ENCODE measurements at regions not wholly inside any gene's neighbourhood (a gene's known extent, or its start where the extent isn't known, plus 50 kb on each side); places are given as distances from the start of the nearest gene placed in this dataset.

DNA sequence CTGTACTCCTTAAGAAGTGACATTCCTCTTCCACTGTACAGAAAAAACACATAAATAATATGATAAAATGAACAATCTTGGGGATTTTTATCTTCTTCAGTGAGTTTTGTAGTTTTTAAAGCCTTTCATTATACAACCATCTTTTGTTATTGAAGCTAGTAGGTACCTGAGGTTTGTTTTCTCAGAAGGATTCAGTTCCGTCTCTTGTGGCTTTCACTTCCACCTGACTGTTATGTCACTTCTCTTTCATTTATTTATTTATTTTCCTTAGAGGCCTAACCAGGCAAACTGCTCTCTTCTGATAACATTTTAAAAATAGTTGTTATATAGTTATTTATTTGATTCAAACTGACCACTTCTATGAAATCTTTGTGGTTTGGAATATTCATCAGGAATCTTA lies 464.2 kb downstream of the CCDC85A start:
- H3K36me3 ChIP-seq: no peaks in the 10 kb centered on the region
- no peak for DNase-seq
- H3K27me3 ChIP-seq: no peaks in the 10 kb centered on the region
- H3K4me1 ChIP-seq: no peaks in the 10 kb centered on the region
- TF ChIP-seq, protein P1, sequence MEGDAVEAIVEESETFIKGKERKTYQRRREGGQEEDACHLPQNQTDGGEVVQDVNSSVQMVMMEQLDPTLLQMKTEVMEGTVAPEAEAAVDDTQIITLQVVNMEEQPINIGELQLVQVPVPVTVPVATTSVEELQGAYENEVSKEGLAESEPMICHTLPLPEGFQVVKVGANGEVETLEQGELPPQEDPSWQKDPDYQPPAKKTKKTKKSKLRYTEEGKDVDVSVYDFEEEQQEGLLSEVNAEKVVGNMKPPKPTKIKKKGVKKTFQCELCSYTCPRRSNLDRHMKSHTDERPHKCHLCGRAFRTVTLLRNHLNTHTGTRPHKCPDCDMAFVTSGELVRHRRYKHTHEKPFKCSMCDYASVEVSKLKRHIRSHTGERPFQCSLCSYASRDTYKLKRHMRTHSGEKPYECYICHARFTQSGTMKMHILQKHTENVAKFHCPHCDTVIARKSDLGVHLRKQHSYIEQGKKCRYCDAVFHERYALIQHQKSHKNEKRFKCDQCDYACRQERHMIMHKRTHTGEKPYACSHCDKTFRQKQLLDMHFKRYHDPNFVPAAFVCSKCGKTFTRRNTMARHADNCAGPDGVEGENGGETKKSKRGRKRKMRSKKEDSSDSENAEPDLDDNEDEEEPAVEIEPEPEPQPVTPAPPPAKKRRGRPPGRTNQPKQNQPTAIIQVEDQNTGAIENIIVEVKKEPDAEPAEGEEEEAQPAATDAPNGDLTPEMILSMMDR (IDR thresholded peaks at IDR 0.05): no peak
- H3K4me3 ChIP-seq: no peak overlapping the region
- H3K9me3 ChIP-seq: no peaks in the 10 kb centered on the region
- intact Hi-C loops (cut with DNase I; ENCODE audit: low total_unique reads): no loop called here
- no peak overlapping the region for H3K27ac ChIP-seq

DNA sequence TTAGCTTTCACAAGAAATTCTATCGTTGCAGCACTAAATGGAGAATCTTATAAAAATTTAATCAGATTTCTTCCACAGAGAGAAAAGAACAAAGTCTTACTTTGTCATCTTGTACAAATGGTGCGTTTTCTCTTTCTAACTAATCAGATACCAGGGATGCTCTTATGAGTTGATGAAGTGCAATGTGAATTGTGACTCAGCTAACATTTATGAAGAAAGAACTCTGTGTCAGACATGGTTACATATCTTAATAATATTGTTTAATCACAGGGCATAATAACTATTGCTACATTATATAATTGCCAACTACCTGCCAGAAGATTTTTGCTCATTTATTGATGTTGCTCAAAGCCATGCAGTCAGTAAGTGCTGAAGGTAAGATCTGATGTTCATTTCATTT lies 465.0 kb downstream of the CCDC85A start:
- intact Hi-C loops (cut with DNase I; ENCODE audit: low total_unique reads): no loop called here
- no peak overlapping the region for H3K27ac ChIP-seq
- DNase-seq: no peak
- no peaks in the 10 kb centered on the region for H3K27me3 ChIP-seq
- TF ChIP-seq, protein P1 (IDR thresholded peaks at IDR 0.05): no peak
- H3K36me3 ChIP-seq: no peaks in the 10 kb centered on the region
- no peak overlapping the region for H3K4me3 ChIP-seq
- H3K4me1 ChIP-seq: no peaks in the 10 kb centered on the region
- no peaks in the 10 kb centered on the region for H3K9me3 ChIP-seq

- TF ChIP-seq, protein P1 (IDR thresholded peaks at IDR 0.05): no peak
- no peaks in the 10 kb centered on the region for H3K4me1 ChIP-seq
- no peak overlapping the region for H3K4me3 ChIP-seq
- H3K27me3 ChIP-seq: no peaks in the 10 kb centered on the region
- no peaks in the 10 kb centered on the region for H3K9me3 ChIP-seq
- intact Hi-C loops (cut with DNase I; ENCODE audit: low total_unique reads): no loop called here
- H3K27ac ChIP-seq: no peak overlapping the region
- no peaks in the 10 kb centered on the region for H3K36me3 ChIP-seq
- DNase-seq: no peak
Observed at GRCh38 chr2:56654936-56655335, 471.1 kb downstream of the CCDC85A start.

DNA sequence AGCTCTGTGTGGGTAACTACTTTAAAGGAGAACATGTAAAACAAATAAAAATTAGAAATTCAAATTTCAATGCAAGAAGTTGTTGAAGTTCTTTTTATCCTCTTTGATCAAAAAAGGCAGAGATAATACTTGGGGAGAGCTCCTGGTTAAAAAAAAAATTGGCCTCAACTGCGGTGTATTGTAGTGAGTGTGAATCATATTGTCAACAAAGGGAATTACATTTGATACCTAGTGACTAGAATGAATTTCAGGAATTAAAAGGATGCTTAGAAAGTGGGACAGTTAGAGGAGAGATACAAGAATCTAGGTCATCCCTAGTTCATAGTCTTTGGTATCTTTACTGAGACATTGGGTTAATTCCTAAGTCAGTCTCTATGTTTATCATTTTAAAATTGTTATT lies 473.0 kb downstream of the CCDC85A start:
- Histone ChIP-seq H3K27ac (no peak overlapping the region), H3K9me3 (no peaks in the 10 kb centered on the region), H3K36me3 (no peaks in the 10 kb centered on the region), H3K4me1 (no peaks in the 10 kb centered on the region), H3K4me3 (no peak overlapping the region), H3K27me3 (no peaks in the 10 kb centered on the region)
- DNase-seq: no peak
- TF ChIP-seq, protein P1 (IDR thresholded peaks at IDR 0.05): no peak
- intact Hi-C loops (cut with DNase I; ENCODE audit: low total_unique reads): no loop called here

DNA sequence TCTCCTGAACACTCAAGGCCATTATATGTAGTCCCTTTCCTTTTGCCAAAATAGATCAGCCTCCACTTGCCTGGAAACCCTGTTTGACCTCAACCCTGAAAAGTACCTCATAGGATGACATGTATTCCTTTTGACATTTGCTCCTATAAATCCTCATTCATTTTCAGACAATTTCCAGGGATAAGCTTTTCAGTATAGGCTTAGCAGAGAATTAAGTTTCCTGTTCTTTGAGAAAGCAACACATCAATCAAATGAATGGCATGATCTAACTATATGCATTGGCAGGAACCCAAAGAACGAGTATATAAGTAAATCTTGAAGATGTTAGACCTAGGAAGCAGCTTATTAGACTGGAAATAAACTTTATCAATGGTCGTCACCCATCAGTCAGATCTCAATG lies 483.0 kb downstream of the CCDC85A start:
- intact Hi-C loops (cut with DNase I; ENCODE audit: low total_unique reads): no loop called here
- Histone ChIP-seq H3K27me3 (no peaks in the 10 kb centered on the region), H3K4me3 (no peak overlapping the region), H3K36me3 (no peaks in the 10 kb centered on the region), H3K4me1 (no peaks in the 10 kb centered on the region), H3K9me3 (peaks cover 0 to under 1% (median 0%) of the 10 kb centered on the region in 3 donors), H3K27ac (no peak overlapping the region)
- TF ChIP-seq, protein P1 (IDR thresholded peaks at IDR 0.05): no peak
- DNase-seq: no peak

DNA sequence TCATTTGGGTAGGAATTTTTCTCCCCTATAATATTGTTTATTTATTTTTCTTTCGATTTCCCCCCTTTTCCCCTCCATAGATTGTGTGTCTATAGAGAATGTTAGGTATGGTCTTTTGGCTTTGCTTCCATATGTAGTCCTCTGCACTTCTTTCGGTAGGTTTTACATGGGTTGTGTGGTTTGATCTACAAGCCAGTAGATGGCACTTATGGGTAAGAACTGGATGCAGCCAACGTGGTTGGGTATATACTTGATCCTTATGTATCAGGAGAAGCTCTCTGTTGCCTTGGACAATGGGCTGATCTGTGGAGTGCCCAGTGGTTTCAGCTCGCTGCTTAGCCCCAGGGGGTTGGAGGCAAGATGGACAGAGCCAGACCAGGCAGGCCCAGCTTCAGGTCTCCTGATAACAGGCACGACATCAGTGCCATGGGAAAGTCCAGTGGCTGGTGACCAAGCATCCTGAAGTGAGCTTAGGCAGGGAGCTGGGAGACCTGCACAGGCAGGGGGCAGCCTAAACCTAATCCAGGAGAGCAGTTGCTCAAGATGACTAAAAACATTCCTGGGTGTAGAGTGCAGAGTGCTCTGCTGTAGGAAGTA lies 488.3 kb downstream of the CCDC85A start:
- no peaks in the 10 kb centered on the region for H3K36me3 ChIP-seq
- DNase-seq: no peak
- H3K27ac ChIP-seq: no peak overlapping the region
- peaks cover 0 to 16% (median 13%) of the 10 kb centered on the region in 3 donors for H3K9me3 ChIP-seq
- H3K27me3 ChIP-seq: no peaks in the 10 kb centered on the region
- H3K4me3 ChIP-seq: no peak overlapping the region
- intact Hi-C loops (cut with DNase I; ENCODE audit: low total_unique reads): no loop called here
- H3K4me1 ChIP-seq: no peaks in the 10 kb centered on the region
- TF ChIP-seq, protein P1 (IDR thresholded peaks at IDR 0.05): no peak

Measured in tibial artery (tissue), 4 donors.